Stimulated activated naive CD4-positive, alpha-beta T cell (primary cell): ENCODE measurements at regions not wholly inside any gene's neighbourhood (a gene's known extent, or its start where the extent isn't known, plus 50 kb on each side); places are given as distances from the start of the nearest gene placed in this dataset.
"Not testable (repeated sequence)": the region's sequence is repeated elsewhere in the genome, so short reads cannot be mapped to it uniquely, and the experiment has no call there.

ENCODE experiments used
- DNase-seq, 6 experiments: peaks; one replicate each; lab custom pipeline; 2025; lab: John Stamatoyannopoulos, UW

DNA sequence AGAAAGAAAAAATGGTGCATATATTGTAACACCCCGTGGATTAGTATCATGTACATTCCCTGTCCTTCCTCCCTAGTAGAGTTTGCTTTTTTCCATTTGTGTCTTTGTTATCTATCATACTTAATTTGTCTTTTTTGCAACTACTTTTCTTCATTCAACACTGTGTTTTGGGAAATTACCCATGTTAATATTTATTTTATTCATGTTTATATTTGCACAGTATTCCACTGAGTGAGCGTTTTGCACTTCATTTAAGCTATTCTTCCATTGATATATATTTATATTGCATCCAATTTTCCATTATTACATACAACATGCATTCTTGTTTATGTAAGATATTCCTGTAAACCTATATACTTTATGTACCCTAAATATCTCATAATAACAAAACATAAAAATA lies 57.6 kb upstream of the FAM171A1 start:
- no peak for DNase-seq

DNA sequence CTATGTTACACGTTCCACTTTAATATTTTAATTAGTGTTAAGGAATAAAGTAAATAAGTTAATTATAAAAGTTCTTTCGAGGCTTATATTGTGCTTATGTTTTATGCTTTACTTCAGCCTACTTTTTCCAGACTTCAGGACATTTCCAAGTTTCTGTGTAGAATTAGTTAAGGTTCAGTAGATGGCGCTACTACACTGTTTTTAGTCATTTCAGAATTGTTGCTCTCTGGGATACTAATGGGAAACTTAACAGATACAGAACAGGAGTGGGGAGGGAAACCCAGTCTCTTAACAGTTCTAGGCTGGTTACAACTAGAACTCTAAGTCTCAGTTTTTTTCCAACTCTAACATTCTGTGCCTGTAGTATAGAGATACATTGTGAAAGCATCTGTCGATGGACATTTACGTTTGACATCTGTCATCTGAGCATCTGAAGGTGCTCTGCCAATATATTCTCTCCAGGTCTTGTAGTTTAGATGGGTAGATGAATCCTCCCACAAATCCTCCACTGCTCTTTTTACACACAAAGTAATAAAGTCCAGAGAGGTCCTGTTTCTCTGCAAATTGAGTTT lies 56.8 kb upstream of the FAM171A1 start:
- no peak for DNase-seq

DNA sequence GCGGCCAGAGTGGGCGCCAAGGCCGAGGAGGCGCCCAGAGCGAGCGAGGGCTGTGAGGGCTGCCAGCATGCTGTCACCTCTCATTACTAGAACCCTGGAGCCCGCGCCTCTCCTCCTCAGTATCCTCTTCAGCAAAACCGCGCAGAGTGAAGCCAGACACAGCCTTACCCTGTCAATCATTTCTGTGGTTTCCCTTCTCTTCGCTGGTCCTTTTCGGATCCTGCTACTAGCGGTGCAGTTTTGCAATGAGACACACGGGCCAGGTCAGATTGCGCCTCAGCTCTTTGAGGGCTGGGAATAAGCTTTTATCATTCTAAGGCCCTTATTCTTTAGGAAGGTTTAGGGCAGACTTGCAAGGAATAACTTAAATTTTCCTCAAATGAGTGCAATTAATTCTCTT lies 55.5 kb upstream of the FAM171A1 start:
- no peak for DNase-seq

DNA sequence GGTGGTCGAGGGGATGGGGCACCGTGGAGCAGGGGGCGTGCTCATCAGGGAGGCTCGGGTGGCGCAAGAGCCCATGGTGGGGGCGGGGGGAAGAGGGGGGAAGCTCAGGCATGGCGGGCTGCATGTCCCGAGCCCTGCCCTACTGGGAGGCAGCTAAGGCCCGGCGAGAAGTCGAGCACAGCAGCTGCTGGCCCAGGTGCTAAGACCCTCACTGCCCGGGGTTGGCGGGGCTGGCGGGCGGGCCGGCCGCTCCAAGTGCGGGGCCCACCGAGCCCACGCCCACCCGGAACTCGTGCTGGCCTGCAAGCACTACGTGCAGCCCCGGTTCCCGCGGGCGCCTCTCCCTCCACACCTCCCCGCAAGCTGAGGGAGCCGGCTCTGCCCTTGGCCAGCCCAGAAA lies 55.0 kb upstream of the FAM171A1 start:
- DNase-seq: no peak

DNA sequence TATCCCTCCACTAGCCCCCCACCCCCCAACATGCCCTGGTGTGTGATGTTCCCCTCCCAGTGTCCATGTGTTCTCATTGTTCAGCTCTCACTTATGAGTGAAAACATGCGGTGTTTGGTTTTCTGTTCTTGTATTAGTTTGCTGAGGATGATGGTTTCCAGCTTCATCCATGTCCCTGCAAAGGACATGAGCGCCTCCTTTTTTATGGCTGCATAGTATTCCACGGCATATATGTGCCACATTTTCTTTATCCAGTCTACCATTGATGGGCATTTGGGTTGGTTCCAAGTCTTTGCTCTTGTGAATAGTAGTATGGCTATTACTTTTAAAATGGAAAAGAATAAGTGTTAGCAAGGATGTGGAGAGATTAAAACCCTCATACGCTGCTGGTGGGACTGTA lies 50.8 kb upstream of the FAM171A1 start:
- not testable (repeated sequence) for DNase-seq
